ENCODE measurements at regions not wholly inside any gene's neighbourhood (a gene's known extent, or its start where the extent isn't known, plus 50 kb on each side); places are given as distances from the start of the nearest gene placed in this dataset.

DNA sequence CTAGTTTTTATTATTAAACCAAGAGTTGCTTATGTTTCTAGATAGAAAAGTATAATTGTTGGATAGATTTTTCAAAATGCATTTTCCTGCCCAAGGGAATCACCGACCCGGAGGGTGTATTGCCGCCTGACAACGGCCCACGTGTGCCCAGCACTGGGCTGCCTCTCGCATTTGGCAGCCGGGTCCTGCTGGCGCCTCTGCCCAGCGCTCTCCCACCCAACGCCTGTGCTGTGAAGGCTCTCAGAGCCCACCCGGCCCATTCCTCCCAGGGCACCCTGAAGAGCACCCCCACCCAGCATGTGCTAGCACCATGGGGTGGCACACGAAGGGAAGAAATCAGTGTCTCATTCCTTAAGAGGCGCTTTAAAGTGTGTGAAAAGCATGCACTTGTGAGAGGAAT lies 88.3 kb upstream of the AFDN start:
- DNase-seq (ENCODE audit: low spot score) = no peak
- intact Hi-C loops (cut with micrococcal nuclease; ENCODE audit: unreplicated experiment) = loop anchor here (5.0 kb wide), 1 partner anchor 181 kb away; no protein-coding TSS in a partner anchor

DNA sequence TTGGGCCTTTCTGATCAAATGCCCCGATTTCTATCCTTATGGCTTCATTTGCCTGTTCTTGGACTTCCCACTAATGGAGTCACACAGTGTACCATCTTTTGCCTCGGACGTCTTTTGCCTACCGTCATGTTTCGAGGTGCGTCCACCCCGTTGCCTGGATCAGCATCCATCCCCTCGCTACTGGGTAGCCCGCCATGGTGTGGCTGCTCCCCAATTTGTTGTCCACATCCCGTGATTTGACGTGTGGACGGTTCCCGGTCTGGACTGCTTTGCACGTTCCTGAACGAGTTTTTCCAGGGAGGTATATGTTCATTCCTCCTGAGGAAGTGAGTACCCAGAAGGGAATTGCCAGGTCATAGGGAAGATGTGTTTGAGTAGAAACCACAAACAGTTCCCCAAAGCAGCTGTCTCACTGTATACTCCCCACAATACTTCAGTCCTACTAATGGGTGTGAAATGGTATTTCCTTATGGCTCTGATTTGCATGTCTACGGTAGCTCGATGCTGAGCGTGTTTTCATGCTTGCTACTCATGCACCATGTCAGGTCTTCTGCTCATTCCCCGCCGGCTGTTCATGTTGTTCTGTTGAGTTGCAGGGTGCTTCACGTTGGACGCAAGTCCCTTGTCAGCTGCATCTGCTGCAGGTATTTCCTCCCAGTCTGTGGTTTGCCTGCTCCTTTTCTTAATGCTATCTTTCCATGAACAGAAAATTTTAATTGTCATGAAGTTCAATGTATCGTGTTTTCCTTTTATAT lies 86.8 kb upstream of the AFDN start:
- no peaks in the 10 kb centered on the region for H4K20me1 ChIP-seq (ENCODE audit: insufficient read depth, low read length)
- ChIA-PET CTCF (ENCODE audit: low intra/inter-chr PET ratio, low total read pairs) (no interaction called here), POLR2A (no interaction called here)
- H3K4me3 ChIP-seq (replicated peaks in 1 of 3; ENCODE audit: insufficient read depth in 1 of 3, low read depth in 2 of 3, low read length in 3 of 3) = no peak overlapping the region
- no peak overlapping the region for H3K9ac ChIP-seq (ENCODE audit: insufficient read depth, low read depth, low read length)
- in situ Hi-C loops (cut with HindIII; ENCODE audit: extremely low pct_ligation_motif_present, low pct_unique_long_range_greater_than_20kb) (no loop called here), intact Hi-C loops (cut with micrococcal nuclease; ENCODE audit: unreplicated experiment) (loop anchor here (5.0 kb wide), 1 partner anchor 183 kb away; no protein-coding TSS in a partner anchor)
- no peaks in the 10 kb centered on the region for H3K79me2 ChIP-seq (ENCODE audit: insufficient read depth, low read length)
- H3K27ac ChIP-seq (ENCODE audit: extremely low read length, insufficient read depth, low read length) = no peak overlapping the region
- 95% methylated on average over 23 of the region's 23 CpGs for WGBS (ENCODE audit: low lambda C conversion rate)
- FAIRE-seq (no peak), DNase-seq (ENCODE audit: low spot score) (no peak), ATAC-seq (no peak)
- H3K4me1 ChIP-seq (ENCODE audit: insufficient read depth, low read length) = peaks cover 55% of the 10 kb centered on the region
- no peak for TF ChIP-seq ATAD3A (CRISPR knock-in tag; IDR thresholded peaks at IDR 0.05)
- TF ChIP-seq ZBTB7A (CRISPR knock-in tag; IDR thresholded peaks at IDR 0.05) = no peak
- H2AFZ ChIP-seq (ENCODE audit: low read length) = no peak overlapping the region
- H3K4me2 ChIP-seq (ENCODE audit: low read depth, low read length) = no peak overlapping the region
- H3K9me3 ChIP-seq (ENCODE audit: low read length) = peaks cover 9% of the 10 kb centered on the region
- no peaks in the 10 kb centered on the region for H3K36me3 ChIP-seq (replicated peaks in 1 of 2; ENCODE audit: control insufficient read depth in 1 of 2, insufficient read depth in 2 of 2, low read length in 2 of 2)
- BruUV-seq (replicated peaks) = no TSS peak
- H3K27me3 ChIP-seq (ENCODE audit: control insufficient read depth in 1 of 2, insufficient read depth in 2 of 2, low read length in 2 of 2) = no peaks in the 10 kb centered on the region

More for the DNA sequence above, 88.3 kb upstream of the AFDN start:
- no peaks in the 10 kb centered on the region for H3K36me3 ChIP-seq (replicated peaks in 1 of 2; ENCODE audit: control insufficient read depth in 1 of 2, insufficient read depth in 2 of 2, low read length in 2 of 2)
- no peaks in the 10 kb centered on the region for H4K20me1 ChIP-seq (ENCODE audit: insufficient read depth, low read length)
- H3K9ac ChIP-seq (ENCODE audit: insufficient read depth, low read depth, low read length) = no peak overlapping the region
- H2AFZ ChIP-seq (ENCODE audit: low read length) = no peak overlapping the region
- TF ChIP-seq ZNF737 (CRISPR knock-in tag; IDR thresholded peaks at IDR 0.05; ENCODE audit: borderline replicate concordance) = no peak
- TF ChIP-seq POLR2A (IDR thresholded peaks at IDR 0.05; ENCODE audit: insufficient read depth in 1 of 2, low read depth in 2 of 2, low read length in 2 of 2) = no peak
- no peak for TF ChIP-seq ZNF770 (CRISPR knock-in tag; IDR thresholded peaks at IDR 0.05)
- ChIA-PET CTCF (ENCODE audit: low intra/inter-chr PET ratio, low total read pairs) (no interaction called here), POLR2A (no interaction called here)
- no TSS peak for BruUV-seq (replicated peaks)
- H3K4me3 ChIP-seq (replicated peaks in 1 of 3; ENCODE audit: insufficient read depth in 1 of 3, low read depth in 2 of 3, low read length in 3 of 3) = no peak overlapping the region
- ATAC-seq (no peak), FAIRE-seq (no peak)
- no peaks in the 10 kb centered on the region for H3K79me2 ChIP-seq (ENCODE audit: insufficient read depth, low read length)
- in situ Hi-C loops (cut with HindIII; ENCODE audit: extremely low pct_ligation_motif_present, low pct_unique_long_range_greater_than_20kb) = no loop called here
- H3K27ac ChIP-seq (ENCODE audit: extremely low read length, insufficient read depth, low read length) = no peak overlapping the region
- no peaks in the 10 kb centered on the region for H3K27me3 ChIP-seq (ENCODE audit: control insufficient read depth in 1 of 2, insufficient read depth in 2 of 2, low read length in 2 of 2)
- 95% methylated on average over 13 of the region's 13 CpGs for WGBS (ENCODE audit: low lambda C conversion rate)
- H3K9me3 ChIP-seq (ENCODE audit: low read length) = no peaks in the 10 kb centered on the region
- H3K4me1 ChIP-seq (ENCODE audit: insufficient read depth, low read length) = peaks cover 64% of the 10 kb centered on the region
- no peak overlapping the region for H3K4me2 ChIP-seq (ENCODE audit: low read depth, low read length)
